Glomerular visceral epithelial cell (primary cell): ENCODE measurements at regions not wholly inside any gene's neighbourhood (a gene's known extent, or its start where the extent isn't known, plus 50 kb on each side); places are given as distances from the start of the nearest gene placed in this dataset.

Experiments used
- DNase-seq: peaks from one replicate; pipeline ENCODE4 v3.0.0-alpha.2; 2016; ENCODE audit errors: extremely low spot score

DNA sequence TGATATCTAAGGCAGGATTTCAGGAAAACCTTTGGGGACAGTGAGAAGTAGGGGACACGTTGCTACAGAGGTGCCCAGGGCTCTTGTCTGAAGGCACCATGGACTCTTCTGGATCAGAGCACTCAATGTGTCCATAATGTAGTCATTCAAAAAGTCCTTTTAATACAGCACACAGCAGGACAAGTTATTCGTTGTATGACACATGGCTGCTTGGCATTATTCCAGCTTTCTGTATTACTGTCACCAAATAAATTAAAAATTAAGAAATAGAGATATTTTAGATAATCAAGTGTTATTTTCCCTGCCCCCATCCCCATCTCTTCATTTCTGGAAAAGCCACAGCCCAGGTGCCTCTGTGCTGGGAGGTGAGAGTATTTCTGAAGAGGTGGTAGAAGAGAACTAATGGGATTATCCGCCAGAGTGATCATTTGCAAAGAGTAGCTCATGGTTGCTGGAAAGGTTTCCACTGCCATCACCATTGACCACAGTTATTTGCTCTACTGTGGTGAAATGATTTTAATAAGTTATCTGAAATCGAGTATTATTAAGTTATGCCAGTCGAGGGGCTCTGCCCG is 83.0 kb downstream of the CXCL12 start:
- DNase-seq = peak; percentile 76

DNA sequence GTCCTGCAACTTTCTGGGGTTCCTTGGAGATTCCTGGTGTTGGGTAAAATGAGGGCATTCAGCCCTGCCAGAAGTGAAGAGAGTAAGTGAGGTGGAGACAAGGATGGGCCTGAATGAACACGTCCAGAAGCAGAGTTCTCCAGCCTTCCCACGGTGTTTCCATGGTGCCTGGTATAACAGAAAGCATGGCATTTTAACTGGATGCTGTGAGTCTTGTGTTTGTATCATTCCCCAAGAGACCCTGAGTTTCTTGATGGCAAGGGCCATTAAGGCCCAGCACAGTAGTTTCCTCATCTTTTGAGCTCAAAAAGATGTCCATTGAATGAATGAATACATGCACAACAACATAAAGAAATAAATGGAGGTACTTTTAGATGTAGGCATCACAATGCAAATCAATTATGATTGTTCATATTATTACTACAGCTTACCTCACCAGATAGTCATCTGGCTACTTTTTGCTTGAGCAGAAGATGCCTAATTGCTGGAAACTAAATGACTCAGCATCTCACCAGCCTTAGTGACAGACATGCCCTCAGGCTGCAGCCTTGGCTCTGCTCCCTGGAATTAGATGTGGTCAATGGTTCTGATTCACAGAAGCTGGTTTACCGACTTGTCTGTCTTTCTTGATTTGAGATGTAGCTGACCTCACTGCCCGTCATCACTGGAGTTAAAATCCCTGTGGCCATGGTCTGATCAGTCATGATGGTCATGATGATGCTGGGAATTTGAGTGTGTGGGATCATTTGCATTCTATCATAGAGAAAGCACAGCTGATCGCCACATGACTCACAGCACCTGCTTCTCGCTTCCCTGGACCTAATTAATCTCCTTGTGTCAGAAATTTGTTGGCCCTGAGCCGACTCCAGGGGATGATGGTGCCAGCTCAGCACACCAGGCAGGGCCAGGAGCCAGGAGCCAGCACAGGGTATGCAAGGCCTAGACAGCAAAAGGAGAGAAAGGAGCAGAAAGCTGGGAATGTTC is 83.9 kb downstream of the CXCL12 start:
- peak; percentile 99 for DNase-seq

DNA sequence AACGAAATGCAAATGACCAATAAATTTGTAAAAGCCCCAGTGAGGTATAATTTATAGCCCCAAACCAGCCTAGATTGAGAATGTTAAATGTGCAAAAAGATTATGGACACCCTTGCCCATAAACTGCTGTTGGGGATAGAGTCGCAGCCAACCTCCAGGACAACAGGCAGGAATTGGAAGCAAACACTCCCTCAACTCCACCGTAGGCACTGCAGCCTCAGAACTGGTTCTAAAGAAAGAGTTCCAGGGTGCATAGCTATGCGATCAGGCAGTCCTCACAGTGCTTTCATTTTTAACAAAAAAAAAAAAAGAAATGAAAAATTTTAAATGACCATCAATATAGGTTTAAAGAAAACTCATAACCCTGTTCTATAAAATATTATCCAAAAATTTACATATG is 86.2 kb downstream of the CXCL12 start:
- no peak for DNase-seq

DNA sequence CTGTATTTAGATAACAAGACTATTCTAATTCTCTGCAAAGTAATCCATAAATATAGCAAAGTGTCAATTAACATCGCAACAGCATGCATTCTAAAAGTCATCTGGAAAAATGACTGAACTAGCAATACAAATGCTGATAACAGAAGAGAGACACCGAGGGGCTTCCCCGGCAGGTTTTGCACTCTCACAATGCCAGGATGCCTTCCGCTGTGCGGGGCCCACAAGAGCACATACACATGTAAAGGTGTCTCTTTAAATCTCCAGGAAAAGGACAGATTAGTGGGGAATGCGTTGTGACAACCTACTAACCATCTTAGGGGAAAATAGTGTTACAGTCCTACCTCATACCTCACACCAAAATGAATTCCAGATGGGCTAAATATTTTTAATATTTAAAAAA is 86.9 kb downstream of the CXCL12 start:
- DNase-seq = no peak

DNA sequence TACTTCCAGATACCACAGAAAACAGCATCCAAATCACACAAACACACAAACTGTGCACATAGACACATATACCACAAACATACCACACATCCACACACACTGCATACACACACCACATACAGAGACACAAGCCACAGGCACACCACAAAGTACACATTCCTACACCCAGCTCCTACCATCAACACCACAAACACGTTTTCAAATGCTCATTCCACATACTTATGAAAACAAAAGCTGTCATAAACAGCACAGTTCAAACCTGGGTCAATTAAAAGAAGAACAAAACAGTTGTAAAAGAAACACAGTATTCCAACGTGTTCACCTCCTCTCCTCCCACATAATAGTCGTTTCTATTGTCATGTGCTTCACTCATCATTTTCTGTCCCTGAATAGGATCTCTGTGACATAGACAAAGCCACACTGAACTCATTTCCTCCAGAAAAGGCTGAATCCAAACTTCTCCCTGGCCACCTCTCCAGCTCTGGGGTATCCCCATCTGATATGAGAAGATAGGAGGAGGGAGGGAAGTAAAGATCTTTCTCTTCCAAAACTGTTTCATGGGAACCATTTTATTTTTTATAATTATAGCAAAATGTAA is 89.2 kb downstream of the CXCL12 start:
- DNase-seq = peak; percentile 27

DNA sequence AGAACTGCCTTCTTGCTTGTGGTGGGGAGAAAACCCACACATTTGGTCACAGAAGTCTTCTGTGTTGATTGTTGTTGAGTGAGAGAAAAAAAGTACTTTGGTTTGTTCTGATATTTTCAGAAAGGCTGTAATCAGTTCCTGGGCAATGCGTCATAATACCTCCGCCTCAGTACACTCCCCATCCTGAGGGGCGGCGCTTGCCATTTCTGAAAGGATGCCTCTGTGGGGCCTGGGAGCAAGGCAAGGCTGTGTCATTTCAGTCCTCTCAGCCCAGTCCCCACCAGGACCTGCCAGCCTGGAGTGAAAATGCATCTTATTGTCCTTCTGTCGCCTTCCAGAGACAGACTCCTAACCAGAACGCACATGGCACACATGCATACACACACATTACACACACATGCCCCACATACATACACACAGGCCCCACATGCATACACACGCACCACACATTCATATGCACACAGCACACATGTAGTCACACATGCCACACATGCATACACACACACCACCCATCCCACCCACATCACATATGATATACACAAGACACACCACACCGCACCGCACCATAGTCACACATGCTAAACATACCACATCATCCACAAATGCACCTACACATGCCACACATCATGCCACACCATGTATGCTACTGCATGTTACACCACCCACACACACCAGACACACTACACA is 90.0 kb downstream of the CXCL12 start:
- DNase-seq = no peak

DNA sequence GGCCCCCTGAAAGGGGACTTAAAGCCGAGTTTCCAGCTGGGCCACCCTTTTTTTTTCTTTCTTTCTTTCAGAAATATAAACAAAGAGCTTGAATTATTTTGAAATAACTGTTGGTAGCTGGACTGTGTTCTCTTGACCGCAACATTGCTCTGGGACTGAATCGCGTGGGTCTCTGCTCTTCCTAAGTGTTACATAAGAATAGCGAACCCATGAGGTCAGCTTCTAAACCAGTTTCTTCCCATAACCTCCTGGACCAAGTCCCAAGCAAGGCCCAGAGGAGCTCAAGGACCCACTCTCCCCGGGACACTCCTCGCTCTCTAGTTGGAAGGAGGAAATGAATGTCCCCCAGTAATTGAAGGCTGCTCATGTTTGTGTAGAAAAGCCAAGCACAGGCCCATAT is 91.1 kb downstream of the CXCL12 start:
- peak; percentile 27 for DNase-seq

DNA sequence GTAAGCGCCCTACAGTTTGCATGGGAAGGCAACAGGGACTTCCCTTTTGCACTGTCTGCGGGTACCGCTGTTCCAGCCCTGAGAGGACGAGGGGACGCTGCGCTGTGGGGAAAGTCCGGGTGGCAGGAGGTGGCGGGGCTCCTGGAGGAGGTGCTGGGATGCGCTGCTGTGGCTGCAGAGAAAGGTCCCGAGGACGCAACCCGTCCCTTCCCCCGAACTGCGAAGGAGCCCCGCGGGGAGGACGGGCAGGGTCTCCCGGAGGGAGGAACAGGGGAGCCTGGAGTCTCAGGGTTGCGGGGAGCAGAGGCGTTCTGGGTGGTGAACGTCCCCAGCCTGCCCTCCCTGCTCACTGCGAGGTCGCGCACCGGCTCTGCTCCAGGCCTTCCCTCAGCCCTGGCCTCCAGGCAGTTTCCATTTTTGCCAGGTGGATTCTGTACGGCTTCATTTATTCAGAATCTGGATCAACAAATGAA is 91.6 kb downstream of the CXCL12 start:
- no peak for DNase-seq

DNA sequence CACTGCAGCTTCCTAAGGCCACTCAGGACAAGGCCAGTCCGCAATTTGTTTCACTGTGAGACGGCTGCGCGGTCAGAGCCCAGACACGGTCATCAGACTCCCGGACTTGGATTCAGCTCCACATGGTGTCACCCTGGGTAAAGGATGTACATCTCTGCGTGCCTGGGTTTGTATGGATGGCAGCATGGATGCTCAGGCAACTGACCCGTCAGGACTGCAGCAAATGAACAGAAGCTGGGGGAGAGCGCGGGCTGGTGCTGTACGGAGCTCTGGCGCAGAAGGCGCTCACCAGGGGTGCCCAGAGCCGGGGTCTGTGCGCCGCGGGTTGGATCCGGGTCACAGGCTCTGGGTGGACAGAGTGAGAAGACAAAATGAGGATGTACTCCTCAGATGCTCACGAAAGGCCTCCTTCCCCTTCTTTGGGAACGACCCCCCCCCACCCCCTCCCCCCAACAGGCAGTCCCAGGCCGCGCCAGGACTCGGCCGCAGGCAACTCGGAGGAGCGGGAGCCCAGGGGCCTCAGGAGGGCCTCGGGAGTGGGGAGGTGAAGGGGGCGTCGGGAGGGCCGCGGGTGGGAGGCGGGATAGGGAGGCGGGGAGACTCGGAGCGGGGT is 92.4 kb downstream of the CXCL12 start:
- no peak for DNase-seq

DNA sequence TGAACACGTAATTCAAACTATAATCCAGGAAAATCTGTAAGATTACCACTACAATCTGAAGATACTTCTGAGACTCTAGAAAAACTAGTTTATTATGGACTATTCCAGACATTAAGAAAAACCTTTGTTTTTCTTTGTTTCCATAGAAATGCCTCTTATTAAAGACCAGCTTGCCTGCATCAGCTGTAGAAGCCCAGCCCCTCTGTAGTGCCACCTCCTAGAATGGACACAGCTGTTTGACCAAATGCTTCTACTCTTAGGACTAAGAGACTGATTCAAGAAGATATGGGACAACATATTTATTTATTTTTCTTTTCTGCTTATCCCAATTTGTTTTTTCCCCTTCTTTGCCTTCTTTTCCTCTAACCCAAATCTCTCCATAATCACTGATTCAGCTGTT is 93.8 kb downstream of the CXCL12 start:
- no peak for DNase-seq

DNA sequence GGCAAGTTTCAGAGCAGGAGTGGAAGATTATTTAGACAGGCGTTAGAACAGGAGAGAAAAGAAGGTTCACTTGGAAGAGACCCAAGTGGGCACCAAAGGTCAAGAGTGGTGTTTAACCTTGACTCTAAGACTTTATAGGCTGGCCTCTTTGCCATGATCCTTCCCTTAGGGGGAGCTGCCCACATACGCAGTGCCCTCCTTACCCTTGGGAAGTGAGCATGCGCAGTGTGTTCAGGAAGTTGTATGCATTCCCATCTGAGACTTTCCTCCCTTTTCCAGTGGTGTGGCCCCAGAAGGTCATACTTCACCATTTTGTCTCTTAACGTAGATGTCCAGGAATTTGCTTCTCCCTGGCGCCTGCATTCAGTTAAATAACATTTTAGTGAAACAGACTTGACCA is 95.8 kb downstream of the CXCL12 start:
- no peak for DNase-seq

DNA sequence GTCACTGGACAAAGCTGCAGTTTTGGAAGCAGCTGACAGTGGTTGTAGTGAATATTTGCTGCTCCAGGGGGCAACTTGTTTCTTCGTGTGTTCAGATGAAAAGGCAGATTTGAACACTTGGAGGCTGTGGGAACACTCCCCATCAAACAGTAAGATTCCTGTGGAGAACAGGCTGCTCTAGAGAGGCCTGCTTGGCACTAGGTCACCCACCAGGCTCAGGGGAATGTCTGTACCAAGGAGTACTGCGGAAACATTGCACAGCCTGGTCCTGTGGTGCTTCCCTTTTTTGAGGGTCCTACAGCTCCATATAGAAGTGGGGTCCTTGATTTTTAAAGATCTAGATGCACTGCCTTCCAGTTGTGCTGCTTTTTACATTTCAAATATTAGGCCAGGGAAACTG is 97.5 kb downstream of the CXCL12 start:
- DNase-seq = no peak

DNA sequence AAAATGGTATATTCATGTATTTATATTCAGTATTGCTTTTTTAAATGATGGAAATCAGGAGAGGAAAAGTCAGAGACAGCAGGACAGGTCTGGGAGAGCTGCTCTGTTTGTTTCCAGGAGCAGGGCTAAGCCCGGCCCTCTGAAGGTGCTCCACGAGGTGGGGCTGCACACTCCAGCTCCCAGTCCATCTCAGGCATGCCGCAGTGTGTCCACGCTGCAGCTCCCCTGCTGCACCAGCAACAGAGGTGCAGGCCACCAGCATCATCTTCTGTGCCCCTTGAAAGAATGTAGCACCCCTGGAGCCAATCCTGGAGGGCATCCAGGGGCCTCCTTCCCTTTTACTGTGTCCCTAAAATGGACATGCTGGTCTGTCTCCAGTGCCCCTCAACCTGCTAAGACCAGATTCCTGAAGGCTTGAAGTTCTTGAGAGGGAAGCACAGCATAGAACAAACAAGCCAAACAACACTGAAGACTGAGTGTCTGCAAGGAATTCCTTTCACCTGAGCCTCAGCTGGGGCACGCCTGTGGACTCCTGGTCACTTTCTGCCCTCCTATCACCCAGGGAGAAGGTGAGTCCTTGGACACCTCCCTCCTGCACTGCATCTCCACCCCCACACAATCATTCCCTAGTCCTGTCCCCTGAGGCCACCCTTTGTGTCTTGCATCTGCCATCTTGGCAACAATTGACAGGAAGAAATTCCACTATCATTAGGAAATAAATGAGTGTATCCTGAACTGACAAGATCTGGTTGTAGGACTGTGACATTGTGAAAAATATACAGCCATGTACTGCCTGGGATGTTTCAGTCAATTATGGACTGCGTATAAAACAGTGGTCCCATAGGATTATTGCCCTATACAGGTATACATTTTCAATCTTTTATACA is 100.5 kb downstream of the CXCL12 start:
- DNase-seq = no peak

DNA sequence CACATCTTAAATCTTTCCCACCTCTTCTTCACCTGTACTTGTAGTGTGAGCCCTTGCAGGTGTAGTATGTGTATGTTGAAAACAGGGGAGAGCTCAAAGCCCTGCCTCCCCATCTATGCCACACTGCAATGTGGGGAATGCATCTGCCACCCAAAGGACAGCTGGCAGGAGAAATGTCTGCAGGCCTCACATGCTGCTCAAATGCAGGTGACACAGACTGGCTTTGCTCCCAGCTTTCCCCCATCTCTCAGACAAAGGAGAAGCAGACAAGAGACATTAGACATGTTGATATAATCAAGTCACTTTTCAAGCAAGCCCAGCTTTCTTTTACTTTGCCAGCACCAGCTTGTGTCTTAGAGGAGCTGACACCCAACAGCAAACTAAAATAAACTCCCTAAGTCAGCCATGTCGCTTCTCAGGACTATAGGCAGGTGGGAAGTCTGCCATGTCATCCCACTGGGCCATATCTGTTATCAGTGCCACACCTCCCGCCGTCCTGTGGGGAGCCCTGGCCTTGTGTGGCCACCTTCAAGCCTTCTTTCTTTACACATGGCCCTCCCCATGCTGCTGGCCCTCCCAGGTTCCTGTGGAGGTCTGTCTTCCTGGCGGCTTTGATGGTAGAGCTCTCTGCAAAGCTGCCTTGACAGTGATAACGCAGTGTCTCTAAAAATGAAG is 102.1 kb downstream of the CXCL12 start:
- no peak for DNase-seq

DNA sequence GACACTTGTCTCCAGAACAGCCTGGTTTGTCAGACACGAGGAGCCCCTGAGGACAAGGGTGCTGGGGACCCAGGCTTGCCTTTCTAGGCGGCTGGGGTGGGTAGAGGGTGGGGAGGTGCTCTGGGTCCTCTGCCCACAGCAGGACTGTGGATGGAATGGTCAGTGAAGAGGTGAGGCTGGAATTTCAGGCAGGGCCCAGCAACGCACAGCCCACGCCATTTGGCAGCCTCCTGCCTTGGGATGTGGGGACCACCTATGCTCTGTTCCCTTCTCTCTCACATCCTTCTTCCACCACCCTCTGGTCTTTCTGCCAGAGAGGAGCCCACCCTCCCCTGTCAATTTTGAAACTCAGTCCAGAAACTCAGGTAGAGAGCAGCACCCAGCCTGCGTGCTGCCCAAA is 103.2 kb downstream of the CXCL12 start:
- no peak for DNase-seq

DNA sequence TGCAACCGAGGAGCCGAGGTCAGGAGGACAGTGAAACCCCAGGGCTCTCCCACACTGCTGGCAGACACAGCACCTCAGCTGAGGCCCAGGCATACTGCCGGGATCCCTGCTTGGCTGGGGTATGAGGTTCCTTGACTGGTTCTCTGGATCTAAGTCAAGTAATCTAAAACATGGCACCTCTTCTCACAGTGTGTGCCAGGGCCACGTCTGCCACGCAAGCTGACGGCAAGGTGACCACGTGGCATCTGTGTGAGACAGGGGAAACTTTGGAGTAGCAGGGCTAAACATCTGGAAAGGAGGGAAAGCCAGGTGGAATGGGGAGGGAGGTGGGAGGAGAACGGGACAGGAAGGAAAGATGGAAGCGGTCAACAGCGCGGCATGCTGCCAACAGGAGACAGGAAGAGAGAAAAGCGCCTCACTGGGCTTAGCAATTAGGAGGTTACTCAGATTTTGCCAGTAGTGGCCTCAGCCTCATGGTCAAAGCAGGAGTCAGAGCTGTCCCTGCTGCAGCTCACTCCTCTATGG is 103.7 kb downstream of the CXCL12 start:
- no peak for DNase-seq

DNA sequence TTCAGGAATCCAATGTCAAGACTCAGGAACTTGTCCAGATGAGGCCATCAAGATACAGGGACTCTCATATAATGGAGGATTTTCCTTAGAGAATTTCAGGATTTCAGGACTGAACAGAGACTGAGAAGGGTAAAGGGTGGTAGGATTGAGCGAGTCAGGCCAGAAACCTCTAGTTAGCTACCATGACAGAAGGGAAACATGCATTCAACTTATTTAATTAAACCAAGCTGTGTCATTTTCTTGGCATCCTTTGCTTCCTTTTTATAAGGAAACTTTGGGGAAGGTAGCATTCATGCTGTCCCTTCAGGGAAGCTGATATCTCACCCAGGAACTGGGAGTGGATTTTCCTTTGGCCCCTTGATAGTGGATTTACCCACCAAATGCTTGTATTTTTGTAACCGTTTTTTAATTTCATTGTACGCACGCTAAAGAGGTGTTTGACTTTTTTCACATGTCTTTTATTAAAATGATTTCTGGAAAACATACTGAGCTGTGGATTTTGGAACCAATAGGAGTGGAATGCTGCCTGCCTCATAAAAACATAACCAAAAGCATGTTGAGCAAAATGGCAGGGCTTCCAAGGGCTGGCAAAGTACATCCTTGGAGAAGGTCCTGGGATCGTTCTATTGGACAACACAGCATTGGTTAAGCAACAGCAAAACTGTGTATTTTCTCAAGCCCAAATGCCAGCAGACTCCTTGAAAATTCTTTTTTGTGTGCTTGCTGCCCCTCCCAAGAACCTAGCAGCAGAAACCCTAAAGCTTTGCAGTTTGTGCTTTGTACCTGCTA is 104.5 kb downstream of the CXCL12 start:
- DNase-seq = no peak

DNA sequence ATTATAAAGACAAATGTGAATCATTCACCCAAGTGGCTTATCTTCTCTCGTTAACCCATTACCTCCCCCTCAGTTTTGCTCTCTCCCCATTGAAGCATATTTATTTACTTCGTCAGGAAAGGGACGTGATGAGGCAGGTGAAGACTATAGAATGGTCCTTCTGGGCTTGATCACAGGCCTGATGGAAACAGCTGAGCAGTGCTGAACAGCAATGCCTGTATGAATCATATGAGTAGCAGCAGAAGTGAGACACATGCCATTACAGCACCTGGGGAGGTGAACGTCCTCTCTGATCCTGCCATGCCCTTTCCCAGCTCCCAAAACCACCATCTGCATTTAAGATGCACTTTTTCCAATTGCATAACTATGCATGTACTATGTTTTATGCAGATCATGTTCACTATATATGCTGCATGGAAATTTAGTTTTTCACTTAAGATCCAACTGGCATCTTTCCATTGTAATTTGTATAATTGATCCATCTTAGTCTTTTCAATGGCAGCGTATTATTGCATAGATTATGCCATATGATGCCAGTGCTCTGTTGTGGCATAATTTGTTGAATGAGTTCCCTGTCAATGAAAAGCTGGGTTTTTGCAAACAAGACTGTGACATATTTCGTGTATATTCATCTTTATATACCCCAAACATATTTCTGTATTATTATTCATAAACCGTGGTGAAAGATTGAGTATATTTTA is 105.3 kb downstream of the CXCL12 start:
- peak; percentile 23 for DNase-seq
